GM12874 (cell line): ENCODE measurements at regions not wholly inside any gene's neighbourhood (a gene's known extent, or its start where the extent isn't known, plus 50 kb on each side); places are given as distances from the start of the nearest gene placed in this dataset.

Experiments used
- TF ChIP-seq, protein P1 (sequence below): IDR thresholded peaks from 2 replicates; pipeline ENCODE4 v1.5.1; 2011; ENCODE audit warnings: low read depth, mild to moderate bottlenecking, control low read depth, low read length, moderate library complexity; ENCODE audit not compliant: insufficient read depth

- TF ChIP-seq, protein P1, sequence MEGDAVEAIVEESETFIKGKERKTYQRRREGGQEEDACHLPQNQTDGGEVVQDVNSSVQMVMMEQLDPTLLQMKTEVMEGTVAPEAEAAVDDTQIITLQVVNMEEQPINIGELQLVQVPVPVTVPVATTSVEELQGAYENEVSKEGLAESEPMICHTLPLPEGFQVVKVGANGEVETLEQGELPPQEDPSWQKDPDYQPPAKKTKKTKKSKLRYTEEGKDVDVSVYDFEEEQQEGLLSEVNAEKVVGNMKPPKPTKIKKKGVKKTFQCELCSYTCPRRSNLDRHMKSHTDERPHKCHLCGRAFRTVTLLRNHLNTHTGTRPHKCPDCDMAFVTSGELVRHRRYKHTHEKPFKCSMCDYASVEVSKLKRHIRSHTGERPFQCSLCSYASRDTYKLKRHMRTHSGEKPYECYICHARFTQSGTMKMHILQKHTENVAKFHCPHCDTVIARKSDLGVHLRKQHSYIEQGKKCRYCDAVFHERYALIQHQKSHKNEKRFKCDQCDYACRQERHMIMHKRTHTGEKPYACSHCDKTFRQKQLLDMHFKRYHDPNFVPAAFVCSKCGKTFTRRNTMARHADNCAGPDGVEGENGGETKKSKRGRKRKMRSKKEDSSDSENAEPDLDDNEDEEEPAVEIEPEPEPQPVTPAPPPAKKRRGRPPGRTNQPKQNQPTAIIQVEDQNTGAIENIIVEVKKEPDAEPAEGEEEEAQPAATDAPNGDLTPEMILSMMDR, result no peak
Measured at GRCh38 chr16:85176541-85177447, 64.5 kb upstream of the CIBAR2 start.

DNA sequence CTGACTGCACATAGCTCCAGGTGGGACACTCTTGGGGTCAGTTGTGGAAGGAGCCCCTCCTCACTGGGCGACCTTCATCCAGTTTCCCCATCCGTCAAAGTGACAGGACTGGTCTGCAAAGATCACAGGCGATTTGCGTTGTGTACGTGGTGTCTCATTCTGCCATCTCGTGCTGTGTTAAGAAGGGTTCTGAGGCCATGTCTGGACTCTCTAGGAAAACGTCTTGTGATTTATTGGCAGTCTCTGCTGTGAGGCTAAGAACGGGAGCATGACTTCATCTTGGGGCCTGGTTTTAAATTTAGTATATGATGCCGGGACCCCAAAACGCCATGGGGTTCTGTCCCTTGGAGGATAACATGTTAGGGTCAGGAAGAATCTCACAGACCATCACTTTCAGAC, 65.2 kb upstream of the CIBAR2 start:
- TF ChIP-seq, protein P1, result no peak

DNA sequence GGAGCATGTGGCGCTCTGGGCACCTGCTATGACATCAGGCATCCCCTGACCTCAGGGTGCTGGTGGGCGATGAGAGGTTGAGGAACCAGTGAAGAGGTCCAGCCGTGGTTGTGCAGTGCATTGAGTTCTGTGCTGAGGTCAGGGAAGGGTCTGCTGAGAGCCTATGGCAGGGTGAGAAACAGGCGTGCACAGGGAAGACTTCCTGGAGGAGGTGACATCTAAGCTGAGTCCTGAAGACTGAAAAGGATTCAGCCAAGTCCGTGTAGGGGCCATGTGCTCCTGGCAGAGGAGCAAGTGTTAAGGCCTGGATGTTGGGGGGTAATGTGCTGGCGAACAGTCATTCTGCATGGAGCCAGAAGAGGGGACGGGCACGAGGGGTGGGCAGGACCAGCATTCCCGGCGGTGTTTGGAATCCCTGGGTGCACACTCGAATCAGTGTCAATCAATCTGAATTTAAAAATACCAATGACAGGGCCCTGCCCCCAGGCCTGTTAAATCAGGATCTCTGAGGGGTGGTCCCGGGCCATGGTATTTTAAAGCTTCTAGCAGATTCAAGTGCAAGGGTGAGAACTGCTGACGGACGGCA, 65.8 kb upstream of the CIBAR2 start:
- TF ChIP-seq, protein P1, result no peak

- TF ChIP-seq, protein P1, result no peak
Measured at GRCh38 chr16:85178596-85178995, 66.3 kb upstream of the CIBAR2 start.

DNA sequence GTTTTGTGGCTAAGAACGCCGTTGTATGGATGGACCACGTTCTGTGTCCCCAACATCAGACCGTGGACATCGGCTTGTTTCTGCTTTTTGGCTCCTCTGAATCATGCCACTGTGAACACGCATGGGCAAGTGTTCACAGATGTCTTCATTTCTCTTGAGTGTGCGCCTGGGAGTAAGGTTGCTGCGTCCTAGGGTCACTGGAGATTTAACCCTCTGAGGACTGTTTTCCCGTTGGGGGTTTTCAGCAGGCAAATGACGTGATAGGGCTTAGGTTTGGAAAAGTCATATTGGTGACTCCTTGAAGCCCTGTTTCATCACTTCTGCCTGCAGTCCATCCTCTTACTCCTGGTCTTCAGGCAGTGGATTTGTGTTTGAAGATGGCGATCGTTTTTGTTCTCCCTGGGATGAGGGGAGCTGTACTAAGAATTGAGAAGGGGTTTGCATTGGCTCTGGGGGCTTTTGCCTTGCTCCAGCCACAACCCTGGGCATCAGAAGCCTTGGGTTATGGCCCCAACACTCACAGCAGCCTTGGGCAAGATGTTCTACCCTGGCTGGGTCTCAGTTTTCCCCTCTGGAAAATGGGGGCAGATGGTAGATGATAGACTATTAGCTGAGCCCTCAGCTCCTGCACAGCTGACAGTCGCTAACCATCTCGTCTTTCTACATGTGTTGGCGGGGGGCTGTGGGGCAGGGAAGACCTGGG, 67.2 kb upstream of the CIBAR2 start:
- TF ChIP-seq, protein P1, result no peak

DNA sequence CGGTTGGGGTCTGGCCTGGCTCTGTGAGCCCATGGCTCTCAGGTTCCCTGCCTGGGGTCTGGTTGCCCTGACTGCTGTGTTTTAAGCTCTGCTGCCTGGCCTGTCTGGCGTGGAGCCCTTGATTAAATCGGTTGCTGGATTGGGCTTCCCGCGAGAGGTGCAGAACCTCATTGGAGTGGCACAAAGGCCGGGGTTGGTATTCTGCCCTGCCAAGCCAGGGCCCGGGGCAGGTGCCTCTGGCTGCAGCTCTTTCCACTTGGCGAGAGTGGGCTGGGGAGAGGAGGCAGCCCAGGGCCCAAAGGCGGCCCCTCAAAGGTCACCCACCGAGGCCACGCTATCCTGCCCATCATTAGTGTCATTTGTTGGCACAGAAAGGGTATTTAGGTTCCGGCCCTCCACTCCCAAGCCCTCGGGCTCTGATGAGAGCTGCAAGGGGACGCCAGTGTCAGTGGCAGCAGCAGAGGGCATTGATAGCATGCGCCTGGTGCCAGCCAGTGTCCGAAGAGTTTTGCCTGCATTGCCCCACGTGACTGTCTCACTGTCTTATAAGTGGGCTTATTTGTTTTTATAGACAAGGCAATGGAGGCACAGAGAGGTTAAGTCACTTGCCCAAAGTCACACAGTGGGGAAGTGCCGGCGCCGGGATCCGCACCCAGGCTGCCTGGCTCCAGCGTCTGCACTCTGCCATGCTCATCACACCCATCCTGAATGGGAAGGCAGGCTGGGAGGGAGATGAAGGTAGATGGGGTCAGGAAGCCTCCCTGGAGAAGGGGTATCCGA, 68.0 kb upstream of the CIBAR2 start:
- TF ChIP-seq, protein P1, result no peak
